ENCODE measurements at regions not wholly inside any gene's neighbourhood (a gene's known extent, or its start where the extent isn't known, plus 50 kb on each side); places are given as distances from the start of the nearest gene placed in this dataset.

DNA sequence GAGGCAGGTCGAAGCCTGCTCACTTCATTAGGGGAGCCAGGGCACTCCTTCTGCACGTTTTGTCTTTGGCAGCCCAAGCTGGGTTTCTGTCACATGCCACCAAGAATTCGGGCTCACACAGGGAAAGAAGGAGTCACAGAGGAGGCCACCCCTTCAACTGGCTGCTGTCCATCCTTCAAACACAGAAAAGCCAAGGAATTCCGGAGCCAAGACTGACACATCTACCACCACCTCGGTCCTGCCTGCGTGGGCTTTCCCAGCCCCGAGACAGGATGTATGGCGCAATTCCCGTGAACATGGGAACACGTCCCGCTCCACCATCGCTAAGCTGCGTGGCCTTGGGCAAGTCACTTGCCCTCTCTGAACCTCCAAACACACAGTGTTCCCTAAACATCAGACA is 70.4 kb downstream of the NCOR2 start:
- no peak for DNase-seq (ENCODE audit: low read depth)
- H3K27me3 ChIP-seq (ENCODE audit: control insufficient read depth, insufficient read depth, low read length): no peaks in the 10 kb centered on the region
- TF ChIP-seq, protein P1, sequence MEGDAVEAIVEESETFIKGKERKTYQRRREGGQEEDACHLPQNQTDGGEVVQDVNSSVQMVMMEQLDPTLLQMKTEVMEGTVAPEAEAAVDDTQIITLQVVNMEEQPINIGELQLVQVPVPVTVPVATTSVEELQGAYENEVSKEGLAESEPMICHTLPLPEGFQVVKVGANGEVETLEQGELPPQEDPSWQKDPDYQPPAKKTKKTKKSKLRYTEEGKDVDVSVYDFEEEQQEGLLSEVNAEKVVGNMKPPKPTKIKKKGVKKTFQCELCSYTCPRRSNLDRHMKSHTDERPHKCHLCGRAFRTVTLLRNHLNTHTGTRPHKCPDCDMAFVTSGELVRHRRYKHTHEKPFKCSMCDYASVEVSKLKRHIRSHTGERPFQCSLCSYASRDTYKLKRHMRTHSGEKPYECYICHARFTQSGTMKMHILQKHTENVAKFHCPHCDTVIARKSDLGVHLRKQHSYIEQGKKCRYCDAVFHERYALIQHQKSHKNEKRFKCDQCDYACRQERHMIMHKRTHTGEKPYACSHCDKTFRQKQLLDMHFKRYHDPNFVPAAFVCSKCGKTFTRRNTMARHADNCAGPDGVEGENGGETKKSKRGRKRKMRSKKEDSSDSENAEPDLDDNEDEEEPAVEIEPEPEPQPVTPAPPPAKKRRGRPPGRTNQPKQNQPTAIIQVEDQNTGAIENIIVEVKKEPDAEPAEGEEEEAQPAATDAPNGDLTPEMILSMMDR (IDR thresholded peaks at IDR 0.05; ENCODE audit: insufficient read depth, low read length, poor library complexity, severe bottlenecking): no peak
- no peak overlapping the region for H3K4me3 ChIP-seq (ENCODE audit: low read depth, low read length)
- no peaks in the 10 kb centered on the region for H3K36me3 ChIP-seq (ENCODE audit: control insufficient read depth, insufficient read depth, low read length)

DNA sequence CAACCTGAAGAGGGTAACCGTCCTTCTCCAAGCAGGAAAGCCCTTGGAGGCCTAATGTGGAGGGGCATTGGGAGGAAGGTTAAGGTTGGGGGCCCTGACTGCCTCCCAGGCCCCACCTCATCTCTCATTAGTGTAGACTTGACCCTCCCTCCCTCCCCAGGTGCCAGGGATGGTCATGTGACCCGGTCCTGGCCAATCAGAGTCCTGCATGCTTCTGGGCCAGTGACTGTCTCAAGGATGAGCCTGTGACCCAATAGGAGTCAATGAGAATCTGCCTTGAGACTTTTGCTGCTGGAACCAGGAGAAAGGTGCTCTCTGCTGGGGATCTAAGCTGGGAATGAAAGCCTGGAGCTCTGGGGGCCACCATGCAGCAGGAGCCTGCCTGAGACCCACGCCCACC is 70.8 kb downstream of the NCOR2 start:
- no peaks in the 10 kb centered on the region for H3K27me3 ChIP-seq (ENCODE audit: control insufficient read depth, insufficient read depth, low read length)

DNA sequence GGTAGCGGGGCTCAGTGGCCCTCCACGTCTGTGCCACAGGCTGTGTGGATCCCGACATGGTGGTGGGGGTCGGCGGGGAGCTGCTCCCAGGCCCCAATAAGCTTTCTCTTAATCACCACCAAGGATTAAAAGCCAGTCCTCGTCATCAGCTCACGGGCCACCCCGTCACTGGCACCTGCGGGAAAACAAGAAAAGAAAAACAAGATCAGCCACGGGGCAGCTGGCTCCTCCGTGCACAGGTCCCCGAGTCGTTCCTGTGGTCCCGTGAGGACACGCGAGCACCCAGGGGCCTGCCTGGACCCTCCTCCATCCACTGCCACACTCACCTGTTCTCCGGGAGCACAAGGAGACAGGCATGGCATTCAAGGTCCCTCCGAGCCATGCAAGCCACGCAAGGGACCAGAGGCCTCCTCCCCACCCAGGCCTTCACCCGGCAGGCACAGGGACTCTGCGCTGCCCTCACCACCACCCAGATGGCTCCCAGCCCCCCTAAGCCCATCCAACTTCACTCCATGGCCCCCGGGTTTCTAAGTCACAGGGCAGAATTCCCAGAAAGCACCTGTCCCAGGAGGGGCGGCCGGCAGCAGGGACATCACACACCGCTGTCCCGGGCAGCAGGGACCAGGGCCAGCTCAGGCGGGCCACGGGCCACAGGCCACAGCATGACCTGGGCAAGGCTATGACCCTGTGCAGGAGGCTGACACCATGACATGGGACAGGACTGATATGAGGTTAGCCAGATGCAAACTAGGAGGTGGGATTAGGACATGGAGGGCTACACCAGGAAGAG is 72.0 kb downstream of the NCOR2 start:
- Histone ChIP-seq H3K27me3 (ENCODE audit: control insufficient read depth, insufficient read depth, low read length) (no peaks in the 10 kb centered on the region), H3K4me3 (ENCODE audit: low read depth, low read length) (no peak overlapping the region), H3K36me3 (ENCODE audit: control insufficient read depth, insufficient read depth, low read length) (no peaks in the 10 kb centered on the region)
- DNase-seq (ENCODE audit: low read depth): no peak
- TF ChIP-seq, protein P1 (IDR thresholded peaks at IDR 0.05; ENCODE audit: insufficient read depth, low read length, poor library complexity, severe bottlenecking): no peak

More for the DNA sequence above, 70.8 kb downstream of the NCOR2 start:
- H3K4me3 ChIP-seq (ENCODE audit: low read depth, low read length): no peak overlapping the region
- no peak for DNase-seq (ENCODE audit: low read depth)
- no peaks in the 10 kb centered on the region for H3K36me3 ChIP-seq (ENCODE audit: control insufficient read depth, insufficient read depth, low read length)
- TF ChIP-seq, protein P1 (IDR thresholded peaks at IDR 0.05; ENCODE audit: insufficient read depth, low read length, poor library complexity, severe bottlenecking): no peak

DNA sequence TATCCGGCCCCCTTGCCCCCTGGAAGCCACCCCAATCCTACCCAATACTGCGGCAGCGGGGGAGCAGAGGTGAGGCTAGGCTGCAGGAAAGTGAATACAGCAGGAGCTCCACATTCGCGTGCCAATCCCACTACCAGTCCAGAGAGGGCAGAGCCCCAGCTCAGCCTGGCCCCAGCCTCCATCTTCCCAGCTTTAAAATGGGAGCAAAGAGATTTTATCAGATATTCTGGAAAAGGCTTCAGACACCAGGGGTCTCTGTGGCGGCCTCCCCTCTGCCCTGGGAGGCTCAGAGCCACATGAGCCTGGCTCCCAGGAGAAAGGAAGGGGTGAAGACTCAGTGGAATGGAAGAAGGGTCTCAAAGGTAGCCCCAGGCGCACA is 72.7 kb downstream of the NCOR2 start:
- no peak for DNase-seq (ENCODE audit: low read depth)
- Histone ChIP-seq H3K36me3 (ENCODE audit: control insufficient read depth, insufficient read depth, low read length) (peaks cover 1% of the 10 kb centered on the region), H3K4me3 (ENCODE audit: low read depth, low read length) (no peak overlapping the region), H3K27me3 (ENCODE audit: control insufficient read depth, insufficient read depth, low read length) (no peaks in the 10 kb centered on the region)
- TF ChIP-seq, protein P1 (IDR thresholded peaks at IDR 0.05; ENCODE audit: insufficient read depth, low read length, poor library complexity, severe bottlenecking): no peak

DNA sequence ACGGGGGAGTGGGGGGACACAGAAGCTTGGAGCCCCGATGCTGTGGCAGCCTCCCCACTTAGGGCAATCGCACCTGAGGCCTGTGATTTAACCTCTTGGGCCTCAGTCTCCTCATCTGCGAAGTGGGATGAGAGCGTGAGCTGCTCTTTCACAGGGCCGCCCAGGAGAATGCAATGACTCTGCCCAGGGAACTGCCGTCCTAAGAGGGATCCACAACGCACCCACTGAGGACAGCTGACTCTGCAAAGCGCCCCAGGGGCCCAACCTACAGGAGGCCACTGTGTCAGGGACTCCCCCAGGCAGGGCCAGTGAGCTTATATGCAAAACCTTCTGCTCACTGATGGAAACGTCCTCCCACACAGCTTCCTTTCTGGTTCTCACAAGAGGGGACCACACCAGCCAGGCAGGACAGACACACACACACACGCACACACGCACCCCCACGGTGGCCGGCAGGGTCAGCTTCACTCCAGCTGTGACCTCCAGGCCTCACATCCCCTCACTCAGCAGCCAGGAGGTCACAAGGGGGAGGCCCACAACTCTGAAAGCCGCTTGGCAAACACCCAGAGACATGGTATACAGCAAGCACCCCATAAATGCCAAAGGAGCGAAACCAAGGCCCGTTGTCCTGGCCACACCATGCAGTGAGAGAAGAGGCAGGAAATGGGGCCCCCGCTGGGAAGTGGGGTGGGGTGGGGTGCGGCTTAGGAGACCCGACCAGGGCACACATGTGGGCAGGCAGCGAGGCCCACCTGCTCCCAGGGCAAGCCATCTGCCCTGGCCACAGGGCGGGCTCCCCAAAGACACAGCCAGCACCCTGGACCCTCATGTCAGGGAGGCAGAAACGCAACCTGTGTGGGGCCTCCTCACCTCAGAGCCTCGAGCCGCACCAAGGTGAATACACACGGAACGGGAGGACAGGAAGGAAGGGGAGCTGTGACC is 73.3 kb downstream of the NCOR2 start:
- H3K27me3 ChIP-seq (ENCODE audit: control insufficient read depth, insufficient read depth, low read length): no peaks in the 10 kb centered on the region
- no peak for DNase-seq (ENCODE audit: low read depth)
- H3K36me3 ChIP-seq (ENCODE audit: control insufficient read depth, insufficient read depth, low read length): peaks cover 3% of the 10 kb centered on the region
- H3K4me3 ChIP-seq (ENCODE audit: low read depth, low read length): no peak overlapping the region
- TF ChIP-seq, protein P1 (IDR thresholded peaks at IDR 0.05; ENCODE audit: insufficient read depth, low read length, poor library complexity, severe bottlenecking): no peak

All from kidney epithelial cell (primary cell).